RPMI8226 (cell line): ENCODE measurements at regions not wholly inside any gene's neighbourhood (a gene's known extent, or its start where the extent isn't known, plus 50 kb on each side); places are given as distances from the start of the nearest gene placed in this dataset.

Source experiments
- DNase-seq: peaks from one replicate; pipeline ENCODE4 v3.0.0-alpha.2; 2015

GRCh38 chr14:39912192-39913100 lies 480.2 kb upstream of the FBXO33 start:
- DNase-seq = no peak

- DNase-seq = no peak
These were observed 465.4 kb upstream of the FBXO33 start for GRCh38 chr14:39897657-39898056.

- no peak for DNase-seq
These were observed 457.8 kb upstream of the FBXO33 start for GRCh38 chr14:39890026-39890425.

GRCh38 chr14:39884091-39884490 lies 451.9 kb upstream of the FBXO33 start:
- DNase-seq = no peak

- DNase-seq = no peak
These were observed 448.7 kb upstream of the FBXO33 start for GRCh38 chr14:39880965-39881364.

- DNase-seq = no peak
These were observed 448.0 kb upstream of the FBXO33 start for GRCh38 chr14:39880106-39880695.

GRCh38 chr14:39877577-39878190 lies 445.5 kb upstream of the FBXO33 start:
- no peak for DNase-seq

- no peak for DNase-seq
These were observed 444.7 kb upstream of the FBXO33 start for GRCh38 chr14:39876916-39877315.

GRCh38 chr14:39875028-39875427 lies 442.8 kb upstream of the FBXO33 start:
- DNase-seq = no peak

- DNase-seq = no peak
These were observed 441.6 kb upstream of the FBXO33 start for GRCh38 chr14:39873791-39874190.

GRCh38 chr14:39868949-39869348 lies 436.7 kb upstream of the FBXO33 start:
- no peak for DNase-seq

GRCh38 chr14:39868251-39868650 lies 436.0 kb upstream of the FBXO33 start:
- DNase-seq = no peak

- DNase-seq = no peak
These were observed 431.2 kb upstream of the FBXO33 start for GRCh38 chr14:39863441-39863840.

- no peak for DNase-seq
These were observed 429.5 kb upstream of the FBXO33 start for GRCh38 chr14:39861696-39862095.

GRCh38 chr14:39861229-39861600 lies 429.0 kb upstream of the FBXO33 start:
- DNase-seq = no peak

- DNase-seq = no peak
These were observed 428.5 kb upstream of the FBXO33 start for GRCh38 chr14:39860596-39861228.

GRCh38 chr14:39859314-39859713 lies 427.1 kb upstream of the FBXO33 start:
- DNase-seq = no peak

GRCh38 chr14:39857376-39858055 lies 425.3 kb upstream of the FBXO33 start:
- no peak for DNase-seq

GRCh38 chr14:39853441-39853840 lies 421.2 kb upstream of the FBXO33 start:
- no peak for DNase-seq

- DNase-seq = no peak
These were observed 419.0 kb upstream of the FBXO33 start for GRCh38 chr14:39851202-39851601.

GRCh38 chr14:39847852-39848251 lies 415.6 kb upstream of the FBXO33 start:
- DNase-seq = no peak

- DNase-seq = no peak
These were observed 415.0 kb upstream of the FBXO33 start for GRCh38 chr14:39847194-39847593.

GRCh38 chr14:39843881-39844280 lies 411.6 kb upstream of the FBXO33 start:
- DNase-seq = no peak
